Esophagus squamous epithelium (tissue), 4 donors: ENCODE measurements at regions not wholly inside any gene's neighbourhood (a gene's known extent, or its start where the extent isn't known, plus 50 kb on each side); places are given as distances from the start of the nearest gene placed in this dataset.

Experiments
- POLR2A ChIP-seq, 4 donors: fragments of 450-650 bp; IDR thresholded peaks; one replicate each; pipeline ENCODE4 v1.6.1; 2017; ENCODE audit warnings: antibody characterized with exemption in 4 of 4, mild to moderate bottlenecking in 4 of 4, moderate library complexity in 3 of 4
- TF ChIP-seq, protein P1 (sequence below), 6 experiments: fragments of 450-650 bp in 4 of 6; fragments of 200-600 bp in 2 of 6; sonication (generic) in 2 of 6; IDR thresholded peaks; one replicate each; pipeline ENCODE4 v1.5.1; 2016 to 2019; ENCODE audit warnings: antibody characterized with exemption in 6 of 6, mild to moderate bottlenecking in 4 of 6, moderate library complexity in 4 of 6

- TF ChIP-seq POLR2A (IDR thresholded peaks at IDR 0.05), result no peak
- TF ChIP-seq, protein P1, sequence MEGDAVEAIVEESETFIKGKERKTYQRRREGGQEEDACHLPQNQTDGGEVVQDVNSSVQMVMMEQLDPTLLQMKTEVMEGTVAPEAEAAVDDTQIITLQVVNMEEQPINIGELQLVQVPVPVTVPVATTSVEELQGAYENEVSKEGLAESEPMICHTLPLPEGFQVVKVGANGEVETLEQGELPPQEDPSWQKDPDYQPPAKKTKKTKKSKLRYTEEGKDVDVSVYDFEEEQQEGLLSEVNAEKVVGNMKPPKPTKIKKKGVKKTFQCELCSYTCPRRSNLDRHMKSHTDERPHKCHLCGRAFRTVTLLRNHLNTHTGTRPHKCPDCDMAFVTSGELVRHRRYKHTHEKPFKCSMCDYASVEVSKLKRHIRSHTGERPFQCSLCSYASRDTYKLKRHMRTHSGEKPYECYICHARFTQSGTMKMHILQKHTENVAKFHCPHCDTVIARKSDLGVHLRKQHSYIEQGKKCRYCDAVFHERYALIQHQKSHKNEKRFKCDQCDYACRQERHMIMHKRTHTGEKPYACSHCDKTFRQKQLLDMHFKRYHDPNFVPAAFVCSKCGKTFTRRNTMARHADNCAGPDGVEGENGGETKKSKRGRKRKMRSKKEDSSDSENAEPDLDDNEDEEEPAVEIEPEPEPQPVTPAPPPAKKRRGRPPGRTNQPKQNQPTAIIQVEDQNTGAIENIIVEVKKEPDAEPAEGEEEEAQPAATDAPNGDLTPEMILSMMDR (IDR thresholded peaks at IDR 0.05), result no peak
These were observed 795.1 kb upstream of the HS3ST5 start for GRCh38 chr6:115137910-115138309.
